ENCODE measurements at regions not wholly inside any gene's neighbourhood (a gene's known extent, or its start where the extent isn't known, plus 50 kb on each side); places are given as distances from the start of the nearest gene placed in this dataset.
"Not testable (repeated sequence)": the region's sequence is repeated elsewhere in the genome, so short reads cannot be mapped to it uniquely, and the experiment has no call there.

- FAIRE-seq, result no peak
Measured at GRCh38 chr6:144437105-144437504, 152.0 kb downstream of the UTRN start.

- no peak for FAIRE-seq
Measured at GRCh38 chr6:144438103-144438502, 153.0 kb downstream of the UTRN start.

- no peak for FAIRE-seq
Measured at GRCh38 chr6:144439016-144439415, 153.9 kb downstream of the UTRN start.

- FAIRE-seq, result not testable (repeated sequence)
Measured at GRCh38 chr6:144441801-144442200, 156.7 kb downstream of the UTRN start.

GRCh38 chr6:144443157-144443556, 158.0 kb downstream of the UTRN start:
- no peak for FAIRE-seq

DNA sequence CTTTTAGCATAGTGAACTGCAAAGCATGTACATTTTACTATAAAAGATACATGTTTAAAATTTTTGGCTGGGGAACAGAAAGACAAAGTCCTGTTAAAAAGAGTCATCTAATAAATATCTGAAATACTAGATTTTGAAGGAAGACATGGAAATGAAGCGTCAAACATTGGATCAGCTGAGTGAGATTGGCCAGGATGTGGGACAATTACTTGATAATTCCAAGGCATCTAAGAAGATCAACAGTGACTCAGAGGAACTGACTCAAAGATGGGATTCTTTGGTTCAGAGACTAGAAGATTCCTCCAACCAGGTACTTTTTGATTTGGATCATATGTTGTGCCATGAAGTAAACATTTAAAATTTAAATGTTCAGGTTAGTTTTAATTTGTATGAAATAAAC, 162.3 kb downstream of the UTRN start:
- no peak for FAIRE-seq

DNA sequence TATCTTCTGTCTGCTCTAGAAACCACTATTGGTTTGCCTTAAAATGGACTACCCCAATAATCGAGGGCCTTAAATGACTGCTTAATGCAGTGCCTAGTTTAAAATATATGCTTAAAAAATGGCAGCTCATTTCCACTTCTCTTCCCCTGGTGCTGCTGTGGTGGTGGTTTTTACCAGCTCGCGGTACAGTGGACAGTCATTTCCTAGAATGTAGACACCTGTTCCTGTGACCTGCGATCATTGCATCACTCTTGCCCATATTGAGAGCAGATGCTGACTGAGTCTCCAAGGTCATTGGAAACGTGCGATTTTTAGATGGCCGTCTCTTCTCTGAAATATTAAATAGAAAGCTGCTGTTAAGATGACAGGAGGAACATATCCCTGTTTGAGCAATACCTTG, 164.1 kb downstream of the UTRN start:
- FAIRE-seq, result no peak

- no peak for FAIRE-seq
Measured at GRCh38 chr6:144449911-144450597, 164.9 kb downstream of the UTRN start.

- FAIRE-seq, result no peak
Measured at GRCh38 chr6:144460327-144461095, 175.4 kb downstream of the UTRN start.

GRCh38 chr6:144462058-144462457, 176.9 kb downstream of the UTRN start:
- no peak for FAIRE-seq

DNA sequence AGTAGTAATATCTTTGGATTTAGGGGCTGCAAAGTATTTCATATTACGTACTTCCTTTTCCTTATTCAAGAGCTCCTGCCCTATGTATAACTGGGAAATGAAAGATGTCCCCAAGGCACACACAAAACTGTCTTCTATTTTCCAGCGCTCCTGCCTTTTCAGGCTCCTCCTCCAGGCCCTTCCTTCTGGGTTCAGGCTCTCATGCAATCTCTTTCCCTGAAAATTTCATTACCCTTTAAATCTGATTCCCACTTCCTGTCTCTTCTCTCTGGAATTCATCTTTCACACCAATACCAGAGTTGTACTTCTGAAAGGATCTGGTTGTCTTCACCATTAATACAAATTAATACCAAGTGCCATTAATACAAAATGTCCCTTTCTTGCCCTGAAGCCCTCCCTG, 181.6 kb downstream of the UTRN start:
- FAIRE-seq, result no peak

DNA sequence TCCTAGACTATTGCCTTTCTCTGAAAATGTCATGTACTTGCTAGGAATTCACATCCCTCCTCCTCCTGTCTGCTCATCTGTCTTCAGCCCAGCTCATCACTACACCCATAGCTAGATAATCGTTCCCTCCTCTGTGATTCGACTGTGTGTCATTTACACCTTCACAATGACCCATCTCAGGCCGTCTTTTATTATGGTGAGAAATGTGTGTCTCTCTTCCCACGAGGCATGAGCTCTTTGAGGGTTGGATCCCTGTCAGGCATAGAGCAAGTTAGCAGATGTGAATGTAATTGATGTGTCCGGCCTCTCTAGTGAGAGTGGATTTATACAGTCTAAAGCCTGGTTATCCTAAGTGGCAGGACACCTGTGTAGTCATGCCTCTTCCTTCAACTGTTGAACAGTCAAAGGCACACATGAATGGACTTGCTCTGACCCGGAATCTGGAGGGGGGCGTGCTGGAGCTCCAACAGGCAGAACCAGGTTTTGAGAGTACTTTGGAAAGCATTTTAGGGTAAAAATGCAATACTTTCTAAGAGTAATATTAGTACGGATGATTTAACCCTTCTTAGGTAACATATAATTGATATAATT, 182.1 kb downstream of the UTRN start:
- no peak for FAIRE-seq

GRCh38 chr6:144467921-144468320, 182.8 kb downstream of the UTRN start:
- no peak for FAIRE-seq

- no peak for FAIRE-seq
Measured at GRCh38 chr6:144468709-144469108, 183.6 kb downstream of the UTRN start.

DNA sequence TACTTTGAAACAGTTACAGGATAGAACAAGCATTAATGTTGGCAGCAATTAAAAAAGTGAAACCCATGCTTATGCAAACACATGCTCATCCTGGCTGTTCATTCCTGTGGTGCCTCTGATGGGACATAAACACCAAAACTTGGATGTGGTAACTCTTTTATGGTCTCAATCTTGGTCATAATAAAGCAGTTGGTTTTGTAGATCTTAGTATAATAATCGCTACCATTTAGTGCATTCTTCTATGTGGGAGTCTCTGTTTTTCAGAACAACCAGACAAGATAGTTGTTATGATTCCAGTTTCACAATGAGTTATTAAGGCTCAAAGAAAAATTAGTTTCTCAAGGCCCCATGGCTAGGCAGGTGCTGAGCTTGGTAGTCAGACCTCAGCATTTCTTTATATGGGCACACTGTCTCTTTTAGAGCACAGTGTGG, 184.0 kb downstream of the UTRN start:
- no peak for FAIRE-seq

DNA sequence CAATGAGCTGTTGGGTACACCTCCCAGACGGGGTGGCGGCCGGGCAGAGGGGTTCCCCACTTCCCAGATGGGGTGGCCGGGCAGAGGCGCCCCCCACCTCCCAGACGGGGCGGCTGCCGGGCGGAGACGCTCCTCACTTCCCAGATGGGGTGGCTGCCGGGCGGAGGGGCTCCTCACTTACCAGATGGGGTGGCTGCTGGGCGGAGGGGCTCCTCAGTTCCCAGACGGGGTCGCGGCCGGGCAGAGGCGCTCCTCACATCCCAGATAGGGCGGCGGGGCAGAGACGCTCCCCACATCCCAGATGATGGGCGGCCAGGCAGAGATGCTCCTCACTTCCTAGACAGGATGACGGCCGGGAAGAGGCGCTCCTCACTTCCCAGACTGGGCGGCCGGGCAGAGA, 185.1 kb downstream of the UTRN start:
- FAIRE-seq, result not testable (repeated sequence)

- FAIRE-seq, result no peak
Measured at GRCh38 chr6:144471986-144472385, 186.9 kb downstream of the UTRN start.

DNA sequence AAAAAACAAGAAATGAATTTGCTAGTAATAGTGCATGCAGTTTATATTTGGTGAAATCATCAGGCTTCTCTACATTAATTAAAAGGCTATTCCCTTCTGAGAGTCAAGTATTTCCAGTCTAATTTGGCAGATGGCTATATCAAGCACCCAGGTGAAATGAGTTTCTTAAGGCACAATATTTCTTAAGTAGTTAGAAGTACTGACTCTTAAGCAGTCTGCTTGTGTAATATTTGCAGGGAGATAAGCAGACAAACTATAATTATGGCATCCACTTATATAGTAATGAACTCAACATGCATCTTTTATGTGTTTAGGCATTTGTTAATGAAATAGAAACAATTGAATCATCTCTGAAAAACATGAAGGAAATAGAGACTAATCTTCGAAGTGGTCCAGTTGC, 189.2 kb downstream of the UTRN start:
- no peak for FAIRE-seq

DNA sequence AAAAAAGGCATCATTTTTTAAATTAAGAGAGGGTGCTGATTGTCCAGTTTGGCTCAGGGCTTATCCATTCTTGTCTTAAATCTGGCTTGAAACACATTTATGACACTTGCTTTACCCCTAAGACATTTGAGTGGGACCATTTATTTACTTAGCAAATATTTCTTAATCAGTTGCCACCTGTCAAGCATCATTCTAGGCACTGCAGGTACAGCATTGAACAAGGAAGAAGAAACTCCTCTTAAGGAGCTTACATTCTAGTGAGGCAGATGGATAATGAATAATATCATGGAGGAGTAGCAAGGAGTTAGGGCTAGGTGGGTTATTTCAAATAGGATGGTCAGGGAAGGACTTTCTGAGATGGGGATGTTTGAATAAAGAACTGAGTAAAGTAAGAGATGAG, 189.8 kb downstream of the UTRN start:
- no peak for FAIRE-seq

DNA sequence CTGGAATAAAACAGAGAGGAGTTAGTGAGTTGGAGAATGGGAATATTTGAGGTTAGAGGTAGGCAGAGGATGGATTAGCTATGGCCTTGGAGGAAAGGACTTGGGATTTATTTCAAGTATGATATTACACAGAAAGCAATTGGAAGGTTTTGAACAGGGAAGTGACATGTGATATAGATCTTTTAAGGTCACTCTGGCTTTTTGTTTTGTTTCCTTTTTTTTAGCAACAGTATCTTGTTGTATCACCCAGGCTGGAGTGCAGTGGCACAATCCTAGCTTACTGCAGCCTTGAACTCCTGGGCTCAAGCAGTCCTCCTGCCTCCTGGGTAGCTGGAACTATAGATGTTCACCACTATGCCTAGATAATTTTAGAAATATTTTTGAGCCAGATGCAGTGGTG, 190.3 kb downstream of the UTRN start:
- FAIRE-seq, result no peak

GRCh38 chr6:144476286-144476685, 191.2 kb downstream of the UTRN start:
- no peak for FAIRE-seq

- no peak for FAIRE-seq
Measured at GRCh38 chr6:144477396-144477795, 192.3 kb downstream of the UTRN start.

- FAIRE-seq, result no peak
Measured at GRCh38 chr6:144477856-144478255, 192.7 kb downstream of the UTRN start.

GRCh38 chr6:144478483-144478882, 193.3 kb downstream of the UTRN start:
- FAIRE-seq, result no peak
